Lower leg skin (tissue), 4 donors: ENCODE measurements at regions not wholly inside any gene's neighbourhood (a gene's known extent, or its start where the extent isn't known, plus 50 kb on each side); places are given as distances from the start of the nearest gene placed in this dataset.
A peak's percentile ranks its signal among the peaks of the same experiment; 100 is the strongest.

Source experiments
- DNase-seq, 2 donors: peaks; one replicate each; pipeline ENCODE4 v3.0.0-alpha.2; 2019; ENCODE audit warnings: low spot score in 2 of 2
- H3K4me3 ChIP-seq: fragments of 200-600 bp; sonication (generic); 2 replicates; pipeline ENCODE4 v1.5.1; 2017; ENCODE audit warnings: mild to moderate bottlenecking, low read depth; ENCODE audit not compliant: poor library complexity, severe bottlenecking
- CTCF ChIP-seq, 3 donors: fragments of 450-650 bp; IDR thresholded peaks; one replicate each; pipeline ENCODE4 v1.5.1; 2016; ENCODE audit warnings: antibody characterized with exemption in 3 of 3, mild to moderate bottlenecking in 3 of 3, moderate library complexity in 2 of 3
- POLR2A ChIP-seq, 2 donors: fragments of 450-650 bp; IDR thresholded peaks; one replicate each; pipeline ENCODE4 v1.6.1; 2016 to 2017; ENCODE audit warnings: antibody characterized with exemption in 2 of 2, mild to moderate bottlenecking in 1 of 2, moderate library complexity in 1 of 2
- WGBS, 2 donors: methylation state at CpG; one replicate each; pipeline ENCODE4 v1.1.5; 2018; 5-methylcytosine and 5-hydroxymethylcytosine counted together
- intact Hi-C: fragments of 100-400 bp; cut with DNase I; formaldehyde crosslinking; loops from one replicate; pipeline ENCODE4 v1.15.0; 2023; ENCODE audit warnings: low total_unique reads

GRCh38 chrX:8914681-8915080, 113.5 kb upstream of the FAM9A start:
- 54 to 68% methylated on average over 4 of the region's 4 CpGs for WGBS, 2 donors
- intact Hi-C loops = no loop called here
- DNase-seq = no peak
- H3K4me3 ChIP-seq = no peak overlapping the region
- TF ChIP-seq CTCF (IDR thresholded peaks at IDR 0.05) (no peak), POLR2A (IDR thresholded peaks at IDR 0.05) (no peak)

GRCh38 chrX:8913655-8914409, 112.6 kb upstream of the FAM9A start:
- H3K4me3 ChIP-seq = no peak overlapping the region
- no peak for TF ChIP-seq POLR2A (IDR thresholded peaks at IDR 0.05)
- no peak for TF ChIP-seq CTCF (IDR thresholded peaks at IDR 0.05)
- intact Hi-C loops = no loop called here
- WGBS, 2 donors = 45 to 54% methylated on average over 6 of the region's 6 CpGs
- DNase-seq = peak in 1 of 2 donors; percentile 16

- TF ChIP-seq POLR2A (IDR thresholded peaks at IDR 0.05) = no peak
- no peak for TF ChIP-seq CTCF (IDR thresholded peaks at IDR 0.05)
- intact Hi-C loops = no loop called here
- 66 to 74% methylated on average over 2 of the region's 2 CpGs for WGBS, 2 donors
- no peak for DNase-seq
- no peak overlapping the region for H3K4me3 ChIP-seq
Measured at GRCh38 chrX:8907688-8908087, 106.5 kb upstream of the FAM9A start.

GRCh38 chrX:8906299-8906938, 105.2 kb upstream of the FAM9A start:
- whole genome bisulfite sequencing, 2 donors = 83 to 88% methylated on average over 6 to 9 of the region's 9 CpGs
- no peak overlapping the region for H3K4me3 ChIP-seq
- DNase-seq = no peak
- TF ChIP-seq POLR2A (IDR thresholded peaks at IDR 0.05) (no peak), CTCF (IDR thresholded peaks at IDR 0.05) (no peak)
- intact Hi-C loops = no loop called here

GRCh38 chrX:8897259-8897658, 96.1 kb upstream of the FAM9A start:
- whole genome bisulfite sequencing, 2 donors = 58 to 68% methylated on average over 4 of the region's 4 CpGs
- no peak overlapping the region for H3K4me3 ChIP-seq
- DNase-seq = no peak
- intact Hi-C loops = no loop called here
- no peak for TF ChIP-seq CTCF (IDR thresholded peaks at IDR 0.05)
- TF ChIP-seq POLR2A (IDR thresholded peaks at IDR 0.05) = no peak
